HEK293T (cell line): ENCODE measurements at regions not wholly inside any gene's neighbourhood (a gene's known extent, or its start where the extent isn't known, plus 50 kb on each side); places are given as distances from the start of the nearest gene placed in this dataset.

Source experiments
- FOXK2 ChIP-seq: fragments of 450-650 bp; IDR thresholded peaks from 2 replicates; pipeline ENCODE4 v1.6.1; 2016; ENCODE audit warnings: mild to moderate bottlenecking
- SP1 ChIP-seq: fragments of 450-650 bp; IDR thresholded peaks from 2 replicates; pipeline ENCODE4 v1.6.1; 2017
- SUZ12 ChIP-seq: fragments of 450-650 bp; IDR thresholded peaks from 2 replicates; pipeline ENCODE4 v1.6.1; 2016; ENCODE audit warnings: mild to moderate bottlenecking

GRCh38 chr9:27645161-27645840 is 72.0 kb upstream of the C9orf72 start:
- TF ChIP-seq FOXK2 (no peak), SP1 (no peak), SUZ12 (no peak)
